HepG2 (cell line): ENCODE measurements at regions not wholly inside any gene's neighbourhood (a gene's known extent, or its start where the extent isn't known, plus 50 kb on each side); places are given as distances from the start of the nearest gene placed in this dataset.
A peak's percentile ranks its signal among the peaks of the same experiment; 100 is the strongest.

Experiments
- ATAC-seq: fragments of 200-7000 bp; cut with Tn5 transposase; 3 replicates; pipeline ENCODE4 v1.9.1; 2020; ENCODE audit warnings: mild to moderate bottlenecking, moderate library complexity
- BruUV-seq: library from RNA; stranded (reverse); fragments of 400-500 nt; replicated peaks from 2 replicates; lab custom pipeline; 2021; lab: Mats Ljungman, UMichigan
- CTCF ChIA-PET: fragments of 300-600 bp; formaldehyde crosslinking; extraction: SDS; loops from one replicate; lab custom pipeline; 2021; ENCODE audit warnings: low total read pairs, inconsistent platforms, low intra/inter-chr PET ratio; lab: Yijun Ruan, JAX
- POLR2A ChIA-PET: fragments of 350-600 bp; sonication (Branson Sonifier 250); formaldehyde crosslinking; loops from one replicate; lab custom pipeline; 2020; ENCODE audit warnings: antibody characterized with exemption, inconsistent platforms; lab: Yijun Ruan, JAX
- DNase-seq: peaks from one replicate; pipeline ENCODE4 v3.0.0-alpha.2; 2015; ENCODE audit warnings: low spot score
- FAIRE-seq: peaks from 3 replicates; lab custom pipeline; 2011; peaks lifted over from hg19 to GRCh38; lab: Jason Lieb, UNC
- H2AFZ ChIP-seq: one replicate; pipeline ENCODE4 v1.6.1; 2011; ENCODE audit warnings: low read length, inconsistent platforms
- H3K27ac ChIP-seq: fragments of 300-600 bp; 3 replicates; pipeline ENCODE4 v1.8.0; 2011; ENCODE audit warnings: mixed run types, mild to moderate bottlenecking, mixed read lengths, low read length, inconsistent platforms; ENCODE audit not compliant: insufficient read depth; ENCODE audit errors: extremely low read length
- H3K27me3 ChIP-seq, 2 experiments: fragments of 200-600 bp in 1 of 2; 2 replicates in 1 of 2; 3 replicates in 1 of 2; pipeline versions ENCODE4 v1.6.0 to v1.8.0; 2011; ENCODE audit warnings: low read length in 2 of 2, mild to moderate bottlenecking in 2 of 2, moderate library complexity in 2 of 2, inconsistent platforms in 1 of 2; ENCODE audit not compliant: insufficient read depth in 2 of 2, control insufficient read depth in 1 of 2
- H3K36me3 ChIP-seq, 2 experiments: fragments of 200-600 bp in 1 of 2; replicated peaks in 1 of 2; 2 replicates in 1 of 2; 3 replicates in 1 of 2; pipeline versions ENCODE4 v1.5.1 to v1.8.0; 2011; ENCODE audit warnings: low read length in 2 of 2, inconsistent platforms in 1 of 2; ENCODE audit not compliant: insufficient read depth in 2 of 2, control insufficient read depth in 1 of 2
- H3K4me1 ChIP-seq: 2 replicates; pipeline ENCODE4 v1.5.1; 2012; ENCODE audit warnings: low read length, inconsistent platforms; ENCODE audit not compliant: insufficient read depth
- H3K4me2 ChIP-seq: 2 replicates; pipeline ENCODE4 v1.6.0; 2011; ENCODE audit warnings: low read depth, low read length, inconsistent platforms
- H3K4me3 ChIP-seq, 3 experiments: fragments of 200-600 bp in 1 of 3; sonication (generic), shearing (Covaris generic) in 1 of 3; replicated peaks in 1 of 3; 2 replicates each; pipeline ENCODE4 v1.5.1; 2011 to 2016; ENCODE audit warnings: low read length in 3 of 3, inconsistent platforms in 2 of 3, low read depth in 2 of 3, mild to moderate bottlenecking in 2 of 3, control low read depth in 1 of 3, mixed read lengths in 1 of 3; ENCODE audit not compliant: insufficient read depth in 1 of 3
- H3K79me2 ChIP-seq: one replicate; pipeline ENCODE4 v1.6.1; 2011; ENCODE audit warnings: low read length, inconsistent platforms; ENCODE audit not compliant: insufficient read depth
- H3K9ac ChIP-seq: 2 replicates; pipeline ENCODE4 v1.6.0; 2011; ENCODE audit warnings: mild to moderate bottlenecking, low read depth, low read length, inconsistent platforms; ENCODE audit not compliant: insufficient read depth
- H3K9me3 ChIP-seq: 2 replicates; pipeline ENCODE4 v1.5.1; 2012; ENCODE audit warnings: mild to moderate bottlenecking, low read length
- H4K20me1 ChIP-seq: 2 replicates; pipeline ENCODE4 v1.6.0; 2011; ENCODE audit warnings: inconsistent platforms, mild to moderate bottlenecking, low read length, moderate library complexity; ENCODE audit not compliant: insufficient read depth
- CENPX ChIP-seq: sonication (generic); formaldehyde crosslinking; IDR thresholded peaks from 2 replicates; pipeline ENCODE4 v1.9.0; 2021; ENCODE audit warnings: mild to moderate bottlenecking, missing genetic modification reagents, moderate library complexity
- DNMT1 ChIP-seq: sonication (generic); formaldehyde crosslinking; IDR thresholded peaks from 2 replicates; pipeline ENCODE4 v1.5.1; 2020; ENCODE audit warnings: mild to moderate bottlenecking, missing genetic modification reagents
- IRF2 ChIP-seq: IDR thresholded peaks from 2 replicates; pipeline ENCODE4 v1.6.1; 2018; ENCODE audit warnings: missing genetic modification reagents, missing compliant biosample characterization
- MBD4 ChIP-seq: IDR thresholded peaks from 2 replicates; pipeline ENCODE4 v1.6.1; 2012; ENCODE audit warnings: low read length, inconsistent platforms, borderline replicate concordance
- MTA3 ChIP-seq: sonication (generic); formaldehyde crosslinking; IDR thresholded peaks from 2 replicates; pipeline ENCODE4 v1.4.0; 2020; ENCODE audit warnings: missing genetic modification reagents
- NR2F6 ChIP-seq, 2 experiments: IDR thresholded peaks; 2 replicates each; pipeline ENCODE4 v1.6.1; 2016; ENCODE audit warnings: antibody characterized with exemption in 1 of 2, mild to moderate bottlenecking in 1 of 2
- TOE1 ChIP-seq: sonication (generic); formaldehyde crosslinking; IDR thresholded peaks from 2 replicates; pipeline ENCODE4 v1.4.0; 2020; ENCODE audit warnings: mild to moderate bottlenecking, missing genetic modification reagents
- ZMYM2 ChIP-seq: sonication (generic); formaldehyde crosslinking; IDR thresholded peaks from 2 replicates; pipeline ENCODE4 v1.8.0; 2022; ENCODE audit warnings: mild to moderate bottlenecking, missing genetic modification reagents
- ZNF367 ChIP-seq: sonication (generic); formaldehyde crosslinking; IDR thresholded peaks from 2 replicates; pipeline ENCODE4 v1.4.0; 2020; ENCODE audit warnings: missing genetic modification reagents, borderline replicate concordance
- ZNF432 ChIP-seq: sonication (generic); formaldehyde crosslinking; IDR thresholded peaks from 2 replicates; pipeline ENCODE4 v1.5.0; 2020; ENCODE audit warnings: missing genetic modification reagents, mild to moderate bottlenecking, borderline replicate concordance
- ZNF629 ChIP-seq: sonication (generic); formaldehyde crosslinking; conservative IDR thresholded peaks from 2 replicates; pipeline ENCODE4 v1.5.0; 2020; ENCODE audit warnings: missing genetic modification reagents
- WGBS: methylation state at CpG from one replicate; pipeline ENCODE4 v1.1.6; 2017; ENCODE audit warnings: low lambda C conversion rate; 5-methylcytosine and 5-hydroxymethylcytosine counted together
- in situ Hi-C: cut with HindIII; loops from 2 replicates; pipeline ENCODE4 v1.10.0; 2017; ENCODE audit warnings: low pct_unique_long_range_greater_than_20kb; ENCODE audit not compliant: extremely low pct_ligation_motif_present
- intact Hi-C: fragments of 100-400 bp; cut with micrococcal nuclease; formaldehyde crosslinking; loops from one replicate; pipeline ENCODE4 v1.10.0; 2022; ENCODE audit not compliant: unreplicated experiment
- TF ChIP-seq, protein P1 (sequence below): sonication (generic); formaldehyde crosslinking; IDR thresholded peaks from 2 replicates; pipeline ENCODE4 v1.4.0; 2020; ENCODE audit warnings: missing genetic modification reagents, borderline replicate concordance
- TF ChIP-seq, protein P2 (sequence below): sonication (generic); formaldehyde crosslinking; IDR thresholded peaks from 2 replicates; pipeline ENCODE4 v1.5.0; 2020; ENCODE audit warnings: mild to moderate bottlenecking, missing genetic modification reagents
- TF ChIP-seq, protein P3 (sequence below): sonication (generic); formaldehyde crosslinking; IDR thresholded peaks from 2 replicates; pipeline ENCODE4 v1.8.0; 2022; ENCODE audit warnings: mild to moderate bottlenecking, missing genetic modification reagents, moderate library complexity
- TF ChIP-seq, protein P4 (sequence below): IDR thresholded peaks from 2 replicates; pipeline ENCODE4 v1.6.1; 2016

DNA sequence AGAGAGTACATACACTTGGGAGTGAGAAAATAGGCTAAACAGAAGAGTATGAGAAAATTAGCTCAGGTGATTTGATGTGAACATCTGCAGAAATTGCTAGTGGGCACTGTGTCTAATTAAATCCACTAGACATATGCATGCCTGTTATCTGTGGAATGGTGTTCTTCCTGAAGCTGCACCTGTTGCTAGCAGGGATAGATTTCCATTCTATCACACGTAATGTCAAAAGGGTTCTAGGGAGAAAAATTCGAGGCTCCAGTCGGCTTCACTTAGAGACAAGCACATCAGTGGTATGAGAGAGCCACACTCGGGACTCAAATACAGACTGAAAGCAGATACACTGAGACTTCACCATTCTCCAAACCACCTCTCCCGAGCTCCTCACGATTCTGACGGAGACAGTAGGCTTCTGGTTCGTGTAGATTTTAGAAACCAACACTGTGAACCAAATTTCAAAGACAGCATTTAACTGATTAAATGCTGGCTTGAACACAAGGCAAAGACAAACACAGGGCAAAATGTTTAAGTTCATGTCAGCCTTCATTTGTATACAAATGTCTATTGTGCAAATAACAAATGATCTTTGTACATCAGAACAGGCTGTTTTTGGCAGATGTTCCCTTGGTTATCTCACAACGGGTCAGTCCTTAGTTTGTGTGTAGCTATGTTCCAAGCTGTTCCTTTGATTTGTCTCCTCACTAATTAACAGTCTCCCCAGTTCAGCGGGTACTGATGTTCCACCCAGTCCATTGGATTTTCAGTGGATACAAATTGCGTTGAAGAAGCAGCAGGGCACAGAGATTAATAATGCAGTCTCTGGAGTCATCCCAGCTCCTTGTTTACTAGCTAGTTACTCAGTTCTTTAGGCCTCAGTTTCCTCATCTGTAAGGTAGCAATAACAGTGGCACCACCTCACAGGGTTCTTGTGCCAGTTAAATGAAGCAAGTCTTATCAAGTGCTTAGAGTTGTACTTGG lies 131.0 kb upstream of the IFNGR1 start (continued):
- TF ChIP-seq TOE1 (no peak), DNMT1 (CRISPR knock-in tag) (no peak)
- TF ChIP-seq, protein P1, sequence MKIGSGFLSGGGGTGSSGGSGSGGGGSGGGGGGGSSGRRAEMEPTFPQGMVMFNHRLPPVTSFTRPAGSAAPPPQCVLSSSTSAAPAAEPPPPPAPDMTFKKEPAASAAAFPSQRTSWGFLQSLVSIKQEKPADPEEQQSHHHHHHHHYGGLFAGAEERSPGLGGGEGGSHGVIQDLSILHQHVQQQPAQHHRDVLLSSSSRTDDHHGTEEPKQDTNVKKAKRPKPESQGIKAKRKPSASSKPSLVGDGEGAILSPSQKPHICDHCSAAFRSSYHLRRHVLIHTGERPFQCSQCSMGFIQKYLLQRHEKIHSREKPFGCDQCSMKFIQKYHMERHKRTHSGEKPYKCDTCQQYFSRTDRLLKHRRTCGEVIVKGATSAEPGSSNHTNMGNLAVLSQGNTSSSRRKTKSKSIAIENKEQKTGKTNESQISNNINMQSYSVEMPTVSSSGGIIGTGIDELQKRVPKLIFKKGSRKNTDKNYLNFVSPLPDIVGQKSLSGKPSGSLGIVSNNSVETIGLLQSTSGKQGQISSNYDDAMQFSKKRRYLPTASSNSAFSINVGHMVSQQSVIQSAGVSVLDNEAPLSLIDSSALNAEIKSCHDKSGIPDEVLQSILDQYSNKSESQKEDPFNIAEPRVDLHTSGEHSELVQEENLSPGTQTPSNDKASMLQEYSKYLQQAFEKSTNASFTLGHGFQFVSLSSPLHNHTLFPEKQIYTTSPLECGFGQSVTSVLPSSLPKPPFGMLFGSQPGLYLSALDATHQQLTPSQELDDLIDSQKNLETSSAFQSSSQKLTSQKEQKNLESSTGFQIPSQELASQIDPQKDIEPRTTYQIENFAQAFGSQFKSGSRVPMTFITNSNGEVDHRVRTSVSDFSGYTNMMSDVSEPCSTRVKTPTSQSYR (CRISPR knock-in tag): peak; percentile 10; the same call in 1 of the 2 replicates
- TF ChIP-seq, protein P2, sequence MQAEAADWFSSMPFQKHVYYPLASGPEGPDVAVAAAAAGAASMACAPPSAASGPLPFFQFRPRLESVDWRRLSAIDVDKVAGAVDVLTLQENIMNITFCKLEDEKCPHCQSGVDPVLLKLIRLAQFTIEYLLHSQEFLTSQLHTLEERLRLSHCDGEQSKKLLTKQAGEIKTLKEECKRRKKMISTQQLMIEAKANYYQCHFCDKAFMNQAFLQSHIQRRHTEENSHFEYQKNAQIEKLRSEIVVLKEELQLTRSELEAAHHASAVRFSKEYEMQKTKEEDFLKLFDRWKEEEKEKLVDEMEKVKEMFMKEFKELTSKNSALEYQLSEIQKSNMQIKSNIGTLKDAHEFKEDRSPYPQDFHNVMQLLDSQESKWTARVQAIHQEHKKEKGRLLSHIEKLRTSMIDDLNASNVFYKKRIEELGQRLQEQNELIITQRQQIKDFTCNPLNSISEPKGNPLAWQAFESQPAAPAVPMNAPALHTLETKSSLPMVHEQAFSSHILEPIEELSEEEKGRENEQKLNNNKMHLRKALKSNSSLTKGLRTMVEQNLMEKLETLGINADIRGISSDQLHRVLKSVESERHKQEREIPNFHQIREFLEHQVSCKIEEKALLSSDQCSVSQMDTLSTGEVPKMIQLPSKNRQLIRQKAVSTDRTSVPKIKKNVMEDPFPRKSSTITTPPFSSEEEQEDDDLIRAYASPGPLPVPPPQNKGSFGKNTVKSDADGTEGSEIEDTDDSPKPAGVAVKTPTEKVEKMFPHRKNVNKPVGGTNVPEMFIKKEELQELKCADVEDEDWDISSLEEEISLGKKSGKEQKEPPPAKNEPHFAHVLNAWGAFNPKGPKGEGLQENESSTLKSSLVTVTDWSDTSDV: no peak

DNA sequence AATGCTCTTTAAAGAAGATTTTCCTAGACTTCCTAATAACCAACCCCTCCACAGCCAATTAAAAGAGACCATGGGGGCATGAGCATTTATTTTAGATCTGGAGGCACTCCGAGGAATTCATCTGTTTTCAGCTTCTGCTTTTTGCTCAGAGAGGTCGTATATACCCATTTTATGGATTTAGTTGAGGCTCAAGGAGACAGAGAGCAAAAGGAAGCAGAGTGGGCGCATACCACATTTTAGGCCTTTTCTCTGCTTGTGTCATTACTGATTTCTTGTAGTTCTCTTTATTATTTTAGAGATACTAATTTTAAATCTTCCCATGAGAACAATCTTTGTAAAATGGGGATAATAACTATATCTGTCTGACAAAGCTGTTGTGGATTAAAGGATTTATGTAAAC lies 129.6 kb upstream of the IFNGR1 start:
- no peak for FAIRE-seq
- TF ChIP-seq, protein P3, sequence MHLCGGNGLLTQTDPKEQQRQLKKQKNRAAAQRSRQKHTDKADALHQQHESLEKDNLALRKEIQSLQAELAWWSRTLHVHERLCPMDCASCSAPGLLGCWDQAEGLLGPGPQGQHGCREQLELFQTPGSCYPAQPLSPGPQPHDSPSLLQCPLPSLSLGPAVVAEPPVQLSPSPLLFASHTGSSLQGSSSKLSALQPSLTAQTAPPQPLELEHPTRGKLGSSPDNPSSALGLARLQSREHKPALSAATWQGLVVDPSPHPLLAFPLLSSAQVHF (CRISPR knock-in tag): no peak
- TF ChIP-seq ZMYM2 (CRISPR knock-in tag) (no peak), MTA3 (CRISPR knock-in tag) (no peak), IRF2 (CRISPR knock-in tag) (no peak), ZNF432 (CRISPR knock-in tag) (no peak), MBD4 (no peak), NR2F6 (IDR thresholded peaks at IDR 0.05) (no peak), NR2F6 (CRISPR knock-in tag; IDR thresholded peaks at IDR 0.05) (no peak), CENPX (CRISPR knock-in tag) (no peak), ZNF629 (peak; percentile 94), ZNF367 (CRISPR knock-in tag) (no peak)
- TF ChIP-seq, protein P4, sequence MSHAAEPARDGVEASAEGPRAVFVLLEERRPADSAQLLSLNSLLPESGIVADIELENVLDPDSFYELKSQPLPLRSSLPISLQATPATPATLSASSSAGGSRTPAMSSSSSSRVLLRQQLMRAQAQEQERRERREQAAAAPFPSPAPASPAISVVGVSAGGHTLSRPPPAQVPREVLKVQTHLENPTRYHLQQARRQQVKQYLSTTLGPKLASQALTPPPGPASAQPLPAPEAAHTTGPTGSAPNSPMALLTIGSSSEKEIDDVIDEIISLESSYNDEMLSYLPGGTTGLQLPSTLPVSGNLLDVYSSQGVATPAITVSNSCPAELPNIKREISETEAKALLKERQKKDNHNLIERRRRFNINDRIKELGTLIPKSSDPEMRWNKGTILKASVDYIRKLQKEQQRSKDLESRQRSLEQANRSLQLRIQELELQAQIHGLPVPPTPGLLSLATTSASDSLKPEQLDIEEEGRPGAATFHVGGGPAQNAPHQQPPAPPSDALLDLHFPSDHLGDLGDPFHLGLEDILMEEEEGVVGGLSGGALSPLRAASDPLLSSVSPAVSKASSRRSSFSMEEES: no peak

More for the DNA sequence above, 129.6 kb upstream of the IFNGR1 start:
- intact Hi-C loops: no loop called here
- ChIA-PET POLR2A (interaction anchor here (1.2 to 5.3 kb wide), 4 partner anchors 9 to 34 kb away, joined by 3 to 37 read pairs (median 8); no protein-coding TSS in a partner anchor), CTCF (interaction anchor here (2.2 kb wide), 1 partner anchor 34 kb away, joined by 8 read pairs; no protein-coding TSS in a partner anchor)
- Histone ChIP-seq H3K9me3 (no peaks in the 10 kb centered on the region), H3K27me3 (no peaks in the 10 kb centered on the region), H4K20me1 (no peaks in the 10 kb centered on the region), H3K79me2 (no peaks in the 10 kb centered on the region), H3K4me3 (no peak overlapping the region), H3K27ac (peak overlapping the region; percentile 92), H3K36me3 (no peaks in the 10 kb centered on the region), H3K4me1 (peaks cover 53% of the 10 kb centered on the region), H2AFZ (no peak overlapping the region), H3K9ac (no peak overlapping the region), H3K4me2 (no peak overlapping the region)
- no TSS peak for BruUV-seq
- in situ Hi-C loops: no loop called here
- 95% methylated on average over 3 of the region's 3 CpGs for WGBS
- no peak for DNase-seq
- ATAC-seq: no peak
